ENCODE measurements at regions not wholly inside any gene's neighbourhood (a gene's known extent, or its start where the extent isn't known, plus 50 kb on each side); places are given as distances from the start of the nearest gene placed in this dataset.
A peak's percentile ranks its signal among the peaks of the same experiment; 100 is the strongest.
"Not testable (repeated sequence)": the region's sequence is repeated elsewhere in the genome, so short reads cannot be mapped to it uniquely, and the experiment has no call there.

- DNase-seq, result no peak
Measured at GRCh38 chr10:14423111-14423744, 92.5 kb upstream of the FRMD4A start.

DNA sequence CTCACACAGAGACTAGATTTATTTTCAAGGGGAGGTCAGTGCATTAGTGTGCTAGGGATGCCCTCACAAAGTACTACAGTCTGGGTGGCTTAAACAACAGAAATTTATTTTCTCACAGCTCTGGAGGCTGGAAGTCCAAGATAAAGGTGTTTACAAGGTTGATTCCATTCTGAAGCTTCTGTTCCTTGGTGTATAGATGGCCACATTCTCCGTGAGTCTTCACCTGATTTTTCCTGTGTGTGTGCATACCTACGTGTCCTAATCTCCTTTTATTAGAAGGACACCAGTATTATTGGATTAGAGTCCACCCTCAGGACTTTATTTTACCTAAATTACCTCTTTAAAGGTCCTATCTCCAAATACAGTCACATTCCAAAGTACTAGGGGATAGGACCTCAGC is 91.7 kb upstream of the FRMD4A start:
- DNase-seq, result no peak

DNA sequence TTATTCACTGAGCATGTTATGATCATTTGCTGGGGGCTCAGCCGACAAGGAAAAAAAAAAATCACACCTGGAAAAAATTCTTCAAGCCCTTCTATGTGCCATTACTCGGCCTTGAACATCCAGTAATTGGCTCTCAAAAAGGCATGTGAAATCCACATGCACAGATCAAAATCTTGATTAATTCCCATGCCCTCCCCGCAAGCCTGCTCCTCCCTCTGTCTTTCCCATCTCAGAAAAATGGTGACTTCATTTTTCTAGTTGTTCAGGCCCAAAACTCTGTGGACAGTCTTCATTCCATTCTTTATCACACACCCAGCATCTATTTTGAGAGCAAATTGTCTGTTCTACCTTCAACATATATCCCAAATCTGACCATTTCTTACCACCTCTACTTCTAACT is 91.2 kb upstream of the FRMD4A start:
- DNase-seq, result no peak

- DNase-seq, result not testable (repeated sequence)
Measured at GRCh38 chr10:14417336-14417735, 86.6 kb upstream of the FRMD4A start.

- peak; percentile 23 for DNase-seq
Measured at GRCh38 chr10:14416308-14416700, 85.6 kb upstream of the FRMD4A start.

GRCh38 chr10:14415676-14416307 is 85.1 kb upstream of the FRMD4A start:
- no peak for DNase-seq

GRCh38 chr10:14414901-14415300 is 84.2 kb upstream of the FRMD4A start:
- DNase-seq, result peak; percentile 69

- no peak for DNase-seq
Measured at GRCh38 chr10:14413523-14413922, 82.8 kb upstream of the FRMD4A start.

DNA sequence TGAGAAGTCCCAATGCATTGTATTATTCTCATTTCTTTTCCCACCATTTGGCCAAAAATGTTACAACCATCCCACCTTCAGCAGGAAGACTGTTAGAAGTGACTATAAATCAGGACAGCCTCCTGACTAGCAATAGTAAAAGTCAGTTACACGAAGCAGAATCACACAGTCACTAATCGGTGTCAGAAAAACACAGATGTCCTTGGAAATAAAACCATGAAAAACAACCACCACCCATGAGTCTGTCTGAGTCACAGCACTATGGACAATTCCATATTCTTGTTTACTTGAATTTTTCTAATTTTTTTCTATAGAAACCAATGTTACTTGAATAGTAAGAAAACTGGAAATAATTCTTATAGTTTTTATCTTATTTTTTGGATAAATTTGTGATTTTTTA is 81.9 kb upstream of the FRMD4A start:
- peak; percentile 13 for DNase-seq

GRCh38 chr10:14409856-14410458 is 79.2 kb upstream of the FRMD4A start:
- no peak for DNase-seq

DNA sequence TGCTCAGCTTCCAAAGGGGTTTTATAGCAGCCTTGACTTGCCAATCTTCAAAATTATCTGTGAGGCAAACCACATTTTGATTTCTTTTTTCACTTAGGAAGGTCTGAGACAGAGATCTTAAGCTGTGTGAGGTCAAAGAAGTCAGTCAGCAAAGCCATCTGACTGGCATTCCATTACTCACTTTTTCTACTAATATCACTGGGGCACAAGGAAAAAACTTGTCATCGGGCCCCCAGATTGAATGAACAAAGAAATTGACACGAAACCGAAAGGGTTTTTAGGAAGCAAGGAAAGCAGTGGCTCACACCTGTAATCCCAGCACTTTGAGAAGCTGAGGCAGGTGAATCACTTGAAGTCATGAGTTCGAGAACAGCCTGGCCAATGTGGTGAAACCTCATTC is 78.5 kb upstream of the FRMD4A start:
- no peak for DNase-seq

GRCh38 chr10:14408139-14408538 is 77.4 kb upstream of the FRMD4A start:
- DNase-seq, result no peak

DNA sequence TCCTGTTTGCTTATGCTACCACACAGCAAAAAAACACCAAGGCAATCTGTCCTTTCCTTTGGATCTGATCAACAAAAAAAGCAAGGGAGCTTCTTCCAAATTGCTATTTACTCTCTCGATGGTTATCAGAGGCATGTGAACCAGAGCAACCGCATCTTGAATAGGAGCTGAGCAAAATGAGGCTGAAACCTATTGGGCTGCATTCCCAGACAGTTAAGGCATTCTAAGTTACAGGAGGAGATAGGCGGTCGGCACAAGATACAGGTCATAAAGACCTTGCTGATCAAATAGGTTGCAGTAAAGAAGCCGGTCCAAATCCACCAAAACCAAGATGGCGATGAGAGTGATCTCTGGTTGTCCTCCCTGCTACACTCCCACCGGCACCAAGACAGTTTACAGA is 76.8 kb upstream of the FRMD4A start:
- DNase-seq, result no peak

DNA sequence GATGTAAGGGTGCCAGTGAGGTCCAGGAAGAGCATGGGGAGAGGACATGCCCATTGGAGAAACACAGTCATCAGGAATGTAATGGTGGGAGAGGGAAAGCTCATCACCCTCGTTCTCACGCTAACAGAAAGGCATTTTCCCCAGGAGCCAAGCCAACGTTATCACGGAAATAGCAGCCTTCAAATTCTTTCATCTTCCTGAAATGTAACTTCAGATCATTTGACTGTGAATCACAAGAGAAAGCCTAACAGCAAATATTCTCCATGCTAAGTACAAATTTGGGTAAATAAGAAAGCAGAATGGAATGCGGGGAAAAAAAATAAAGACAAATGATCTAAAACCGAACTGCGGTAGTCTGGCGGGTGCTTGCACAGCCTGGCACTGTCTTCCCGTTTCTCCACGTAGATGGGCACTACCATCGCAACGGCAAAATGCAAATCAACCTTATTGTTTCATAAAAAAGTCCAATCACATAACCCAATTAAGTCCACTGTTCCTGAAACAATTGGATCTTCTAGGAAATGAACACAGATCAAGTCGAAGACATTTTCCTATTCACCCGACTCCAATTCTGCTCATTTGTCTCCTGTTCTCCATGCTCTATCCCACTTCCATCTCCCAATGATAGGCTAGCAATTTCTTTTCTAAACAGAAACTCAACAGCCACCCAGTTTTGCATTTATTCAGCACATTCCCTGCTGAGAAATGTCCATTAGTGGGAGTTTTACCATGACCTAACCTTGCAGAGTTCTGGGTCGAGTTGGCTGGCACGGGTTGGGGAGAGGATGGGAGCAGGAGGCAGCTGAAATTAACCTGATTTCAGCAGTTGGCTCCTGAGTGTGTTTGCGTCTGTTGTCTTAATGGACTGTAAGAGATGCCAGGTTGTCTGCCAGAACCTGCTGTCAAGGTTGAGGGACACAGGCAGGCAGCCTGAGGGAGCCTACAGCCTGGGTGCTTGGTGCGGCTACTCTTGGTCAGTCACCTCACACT is 74.6 kb upstream of the FRMD4A start:
- peak; percentile 96 for DNase-seq

GRCh38 chr10:14403881-14404623 is 73.3 kb upstream of the FRMD4A start:
- peak; percentile 51 for DNase-seq

- no peak for DNase-seq
Measured at GRCh38 chr10:14403359-14403758, 72.6 kb upstream of the FRMD4A start.

DNA sequence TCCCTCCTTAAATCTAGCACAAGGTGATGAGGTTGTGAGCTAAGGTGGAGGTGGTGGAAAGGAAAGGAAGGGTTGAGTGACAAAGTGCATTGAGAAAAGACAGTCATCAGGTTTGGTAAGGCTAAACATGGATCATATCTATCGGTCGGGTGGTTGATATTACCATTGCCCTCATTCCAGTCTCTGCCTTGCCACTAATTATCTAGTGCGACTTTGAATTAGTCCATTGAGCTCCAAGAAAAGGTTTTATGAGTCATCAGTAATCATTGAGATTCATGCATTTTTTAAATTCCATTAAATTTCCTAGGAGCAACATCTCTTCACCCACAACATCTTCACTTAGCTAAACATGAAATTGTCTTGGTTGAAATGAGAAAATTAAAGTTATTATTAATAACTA is 68.9 kb upstream of the FRMD4A start:
- peak; percentile 22 for DNase-seq

DNA sequence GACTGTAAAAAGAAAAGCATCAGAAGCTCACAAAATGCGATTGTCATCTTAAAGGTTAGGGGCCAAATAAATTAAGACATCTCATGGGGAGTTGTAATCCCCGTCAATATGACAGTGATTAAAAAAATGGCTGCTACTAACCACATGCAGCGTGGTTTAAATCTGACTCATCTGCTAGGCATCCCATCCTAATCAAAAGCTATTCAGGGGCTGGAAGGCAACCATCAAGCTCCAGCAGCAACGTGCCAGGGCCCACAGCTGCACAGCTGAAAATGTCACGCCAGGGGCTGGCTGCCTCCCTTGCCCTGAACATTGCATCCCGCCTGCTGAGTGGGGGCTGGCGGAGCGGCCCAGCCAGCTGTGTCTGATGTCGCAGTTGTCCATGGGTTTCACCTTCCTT is 66.3 kb upstream of the FRMD4A start:
- peak; percentile 99 for DNase-seq

- DNase-seq, result peak; percentile 67
Measured at GRCh38 chr10:14396411-14397048, 65.8 kb upstream of the FRMD4A start.

DNA sequence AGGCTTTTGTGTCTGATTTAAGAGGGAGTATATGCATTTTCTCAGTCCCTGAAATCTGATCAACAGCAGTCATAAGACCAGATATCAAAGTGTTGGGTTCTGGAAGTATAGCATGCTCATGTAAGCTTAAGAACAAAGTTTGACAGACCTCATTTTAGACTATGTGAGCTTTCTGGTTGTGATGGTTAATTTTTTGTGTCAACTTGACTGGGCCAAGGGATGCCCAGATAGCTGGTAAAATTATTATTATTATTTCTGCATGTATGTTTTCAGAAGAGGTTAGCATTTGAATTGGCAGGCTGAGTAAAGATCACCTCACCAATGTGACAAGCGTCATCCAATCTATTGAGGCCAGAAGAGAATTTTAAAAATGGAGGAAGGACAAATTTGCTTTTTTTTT is 63.5 kb upstream of the FRMD4A start:
- no peak for DNase-seq

GRCh38 chr10:14391342-14391741 is 60.6 kb upstream of the FRMD4A start:
- no peak for DNase-seq
